ENCODE measurements at regions not wholly inside any gene's neighbourhood (a gene's known extent, or its start where the extent isn't known, plus 50 kb on each side); places are given as distances from the start of the nearest gene placed in this dataset.

GRCh38 chr18:60775978-60776377 is 403.4 kb upstream of the MC4R start:
- Histone ChIP-seq H3K9ac (ENCODE audit: insufficient read depth in 1 of 2, low read depth in 2 of 2, low read length in 2 of 2) (no peak overlapping the region), H3K4me2 (ENCODE audit: insufficient read depth, low read length) (no peak overlapping the region), H4K20me1 (replicated peaks; ENCODE audit: control insufficient read depth, insufficient read depth, low read length) (no peaks in the 10 kb centered on the region), H2AFZ (ENCODE audit: low read depth, low read length) (no peak overlapping the region), H3K27ac (ENCODE audit: extremely low read depth, low read depth, low read length) (no peak overlapping the region), H3K36me3 (ENCODE audit: control insufficient read depth, insufficient read depth, low read length) (no peaks in the 10 kb centered on the region), H3K79me2 (ENCODE audit: control insufficient read depth, insufficient read depth, low read length) (no peaks in the 10 kb centered on the region), H3K27me3 (ENCODE audit: control insufficient read depth in 2 of 2, insufficient read depth in 2 of 2, low read length in 2 of 2) (no peaks in the 10 kb centered on the region), H3K9me1 (ENCODE audit: control insufficient read depth, insufficient read depth, low read length) (no peaks in the 10 kb centered on the region), H3K4me3 (no peak overlapping the region), H3K4me1 (replicated peaks in 1 of 2; ENCODE audit: control insufficient read depth in 2 of 2, insufficient read depth in 2 of 2, low read length in 2 of 2) (no peaks in the 10 kb centered on the region), H3K9me3 (replicated peaks; ENCODE audit: control insufficient read depth, insufficient read depth, low read depth, low read length) (no peaks in the 10 kb centered on the region)
- in situ Hi-C loops (cut with MboI) (no loop called here), intact Hi-C loops (cut with micrococcal nuclease) (no loop called here)
- TF ChIP-seq ZNF239 (CRISPR knock-in tag; IDR thresholded peaks at IDR 0.05) (no peak), POLR2AphosphoS2 (IDR thresholded peaks at IDR 0.05; ENCODE audit: low read length) (no peak), U2AF1 (optimal IDR thresholded peaks at IDR 0.05; ENCODE audit: low read depth, low read length) (no peak), ZNF707 (CRISPR knock-in tag; conservative IDR thresholded peaks at IDR 0.05) (no peak), USF2 (CRISPR knock-in tag; IDR thresholded peaks at IDR 0.05) (no peak), NR2F6 (CRISPR knock-in tag; IDR thresholded peaks at IDR 0.05) (no peak), KLF10 (CRISPR knock-in tag; IDR thresholded peaks at IDR 0.05) (no peak), HES1 (IDR thresholded peaks at IDR 0.05; ENCODE audit: low read depth) (no peak), GABPA (tag; conservative IDR thresholded peaks at IDR 0.05; ENCODE audit: low read depth) (no peak), KDM2B (CRISPR knock-in tag; IDR thresholded peaks at IDR 0.05) (no peak), HBP1 (CRISPR knock-in tag; IDR thresholded peaks at IDR 0.05) (no peak), PTBP1 (IDR thresholded peaks at IDR 0.05; ENCODE audit: low read depth, low read length) (no peak), HDAC1 (IDR thresholded peaks at IDR 0.05) (no peak), HOXB6 (CRISPR knock-in tag; IDR thresholded peaks at IDR 0.05; ENCODE audit: borderline replicate concordance) (no peak), CBX1 (IDR thresholded peaks at IDR 0.05; ENCODE audit: low read depth) (no peak), RNF219 (CRISPR knock-in tag; IDR thresholded peaks at IDR 0.05) (no peak), FUS (optimal IDR thresholded peaks at IDR 0.05; ENCODE audit: low read depth, low read length) (no peak), ZNF695 (CRISPR knock-in tag; IDR thresholded peaks at IDR 0.05) (no peak)
- POLR2A ChIA-PET = no interaction called here
- DNase-seq (ENCODE audit: extremely low read depth in 1 of 4, low spot score in 3 of 4) = no peak
- CTCF ChIA-PET (ENCODE audit: low intra/inter-chr PET ratio) = no interaction called here
- 6% methylated on average over 1 of the region's 1 CpG for WGBS (ENCODE audit: insufficient coverage, low coverage, missing lambda C conversion rate)
- no peak for FAIRE-seq
- no TSS peak for BruUV-seq (replicated peaks)
- ATAC-seq = no peak
